Endothelial cell of umbilical vein (primary cell): ENCODE measurements at regions not wholly inside any gene's neighbourhood (a gene's known extent, or its start where the extent isn't known, plus 50 kb on each side); places are given as distances from the start of the nearest gene placed in this dataset.

Experiments used
- BruUV-seq: library from RNA; stranded (reverse); fragments of 400-500 nt; replicated peaks from 2 replicates; lab custom pipeline; 2021; lab: Mats Ljungman, UMichigan
- CTCF ChIA-PET: fragments of 300-600, 350-600 bp; sonication (Branson Sonifier 250); formaldehyde crosslinking; loops from one replicate; lab custom pipeline; 2021; ENCODE audit warnings: antibody characterized with exemption, inconsistent platforms; lab: Charles Lee
- POLR2A ChIA-PET: fragments of 300-600, 350-600 bp; sonication (Branson Sonifier 250); formaldehyde crosslinking; loops from one replicate; lab custom pipeline; 2021; ENCODE audit warnings: antibody characterized with exemption, inconsistent platforms; lab: Charles Lee
- DNase-seq: peaks from one replicate; pipeline ENCODE4 v3.0.0-alpha.2; 2011; ENCODE audit warnings: low read depth, low spot score
- FAIRE-seq: peaks from 2 replicates; lab custom pipeline; 2011; peaks lifted over from hg19 to GRCh38; lab: Jason Lieb, UNC
- H2AFZ ChIP-seq: 2 replicates; pipeline ENCODE4 v1.6.0; 2012; ENCODE audit warnings: low read depth, low read length, control low read depth, inconsistent platforms
- H3K27ac ChIP-seq: 2 replicates; pipeline ENCODE4 v1.5.1; 2011; ENCODE audit warnings: low read depth, mild to moderate bottlenecking, control low read depth, low read length, moderate library complexity; ENCODE audit not compliant: insufficient read depth
- H3K27me3 ChIP-seq, 2 experiments: 2 replicates each; pipeline versions ENCODE4 v1.6.0 to v1.6.1; 2011; ENCODE audit warnings: low read length in 2 of 2, mixed read lengths in 1 of 2; ENCODE audit not compliant: control insufficient read depth in 2 of 2, insufficient read depth in 2 of 2
- H3K36me3 ChIP-seq, 2 experiments: 2 replicates in 1 of 2; 3 replicates in 1 of 2; pipeline ENCODE4 v1.5.1; 2011; ENCODE audit warnings: low read length in 2 of 2, mild to moderate bottlenecking in 1 of 2, moderate library complexity in 1 of 2; ENCODE audit not compliant: control insufficient read depth in 2 of 2, insufficient read depth in 2 of 2; ENCODE audit errors: extremely low read depth in 1 of 2
- H3K4me1 ChIP-seq: 3 replicates; pipeline ENCODE4 v1.5.1; 2011; ENCODE audit warnings: mild to moderate bottlenecking, low read length; ENCODE audit not compliant: control insufficient read depth, insufficient read depth; ENCODE audit errors: extremely low read depth
- H3K4me2 ChIP-seq: 2 replicates; pipeline ENCODE4 v1.6.1; 2011; ENCODE audit warnings: low read length, control low read depth, mixed read lengths; ENCODE audit not compliant: insufficient read depth
- H3K4me3 ChIP-seq, 3 experiments: fragments of 200-600 bp in 1 of 3; sonication (generic), shearing (Covaris generic) in 1 of 3; replicated peaks in 1 of 3; 2 replicates each; pipeline ENCODE4 v1.5.1; 2011 to 2016; ENCODE audit warnings: control low read depth in 3 of 3, low read length in 3 of 3, mild to moderate bottlenecking in 2 of 3, inconsistent platforms in 1 of 3, low read depth in 1 of 3, moderate library complexity in 1 of 3; ENCODE audit not compliant: insufficient read depth in 1 of 3
- H3K79me2 ChIP-seq: 2 replicates; pipeline ENCODE4 v1.6.0; 2012; ENCODE audit warnings: low read length, inconsistent platforms; ENCODE audit not compliant: control insufficient read depth, insufficient read depth
- H3K9ac ChIP-seq: replicated peaks from 2 replicates; pipeline ENCODE3; 2011; ENCODE audit warnings: low read length, control low read depth; ENCODE audit not compliant: insufficient read depth; ENCODE audit errors: extremely low read depth
- H3K9me1 ChIP-seq: replicated peaks from 3 replicates; pipeline ENCODE4 v1.6.0; 2011; ENCODE audit warnings: mild to moderate bottlenecking, low read length; ENCODE audit not compliant: control insufficient read depth, insufficient read depth; ENCODE audit errors: extremely low read depth
- H3K9me3 ChIP-seq: replicated peaks from 2 replicates; pipeline ENCODE4 v1.5.1; 2012; ENCODE audit warnings: low read length, inconsistent platforms; ENCODE audit not compliant: control insufficient read depth, insufficient read depth
- H4K20me1 ChIP-seq: replicated peaks from 2 replicates; pipeline ENCODE3; 2011; ENCODE audit warnings: mild to moderate bottlenecking, low read length; ENCODE audit not compliant: control insufficient read depth, insufficient read depth; ENCODE audit errors: extremely low read depth
- CTCF ChIP-seq, 2 donors: IDR thresholded peaks; 1 replicate in 1 of 2; 2 replicates in 1 of 2; pipeline ENCODE4 v1.5.1; 2011; ENCODE audit warnings: low read length in 2 of 2, mild to moderate bottlenecking in 2 of 2, moderate library complexity in 2 of 2, control low read depth in 1 of 2, inconsistent platforms in 1 of 2, low read depth in 1 of 2; ENCODE audit not compliant: insufficient read depth in 1 of 2; ENCODE audit errors: extremely low read depth in 1 of 2
- EZH2 ChIP-seq: IDR thresholded peaks from 2 replicates; pipeline ENCODE4 v1.6.1; 2012; ENCODE audit warnings: borderline replicate concordance, low read depth, mild to moderate bottlenecking, moderate library complexity, low read length, inconsistent platforms; ENCODE audit not compliant: severe bottlenecking
- FOS ChIP-seq: IDR thresholded peaks from 2 replicates; pipeline ENCODE4 v1.6.1; 2011; ENCODE audit warnings: mild to moderate bottlenecking, low read length, moderate library complexity, borderline replicate concordance; ENCODE audit not compliant: insufficient read depth
- GATA2 ChIP-seq: IDR thresholded peaks from 2 replicates; pipeline ENCODE4 v1.7.0; 2011; ENCODE audit warnings: low read depth, mild to moderate bottlenecking, moderate library complexity, mixed read lengths, low read length; ENCODE audit not compliant: insufficient read length, insufficient read depth
- JUN ChIP-seq: IDR thresholded peaks from 2 replicates; pipeline ENCODE4 v1.6.1; 2011; ENCODE audit warnings: borderline replicate concordance, low read depth; ENCODE audit not compliant: insufficient read length, insufficient read depth
- MAX ChIP-seq: IDR thresholded peaks from 2 replicates; pipeline ENCODE4 v1.6.1; 2011; ENCODE audit not compliant: insufficient read depth, insufficient read length
- MYC ChIP-seq: IDR thresholded peaks from one replicate; pipeline ENCODE4 v1.6.1; 2011; ENCODE audit warnings: mild to moderate bottlenecking, low read depth, low read length
- POLR2A ChIP-seq: IDR thresholded peaks from 2 replicates; pipeline ENCODE4 v1.6.1; 2012; ENCODE audit warnings: low read depth, mild to moderate bottlenecking, control low read depth, low read length
- POLR2AphosphoS5 ChIP-seq: IDR thresholded peaks from 2 replicates; pipeline ENCODE4 v1.6.1; 2012; ENCODE audit warnings: low read depth, mild to moderate bottlenecking, control low read depth, low read length, moderate library complexity; ENCODE audit not compliant: insufficient read depth
- dilution Hi-C: fragments of 300-500 bp; cut with MboI; formaldehyde crosslinking; loops from one replicate; pipeline ENCODE4 v1.15.0; 2019; ENCODE audit warnings: low sequenced_read_pairs; ENCODE audit not compliant: extremely low pct_ligation_motif_present
- intact Hi-C: fragments of 100-400 bp; cut with micrococcal nuclease; formaldehyde crosslinking; loops from one replicate; pipeline ENCODE4 v1.10.0; 2022

- Histone ChIP-seq H3K79me2 (no peaks in the 10 kb centered on the region), H3K27ac (no peak overlapping the region), H3K4me2 (no peak overlapping the region), H3K36me3 (no peaks in the 10 kb centered on the region), H2AFZ (no peak overlapping the region), H3K4me1 (no peaks in the 10 kb centered on the region), H3K27me3 (no peaks in the 10 kb centered on the region), H3K9me3 (no peaks in the 10 kb centered on the region), H3K9ac (no peak overlapping the region), H3K4me3 (no peak overlapping the region), H4K20me1 (no peaks in the 10 kb centered on the region), H3K9me1 (no peaks in the 10 kb centered on the region)
- no peak for DNase-seq
- ChIA-PET CTCF (no interaction called here), POLR2A (no interaction called here)
- intact Hi-C loops, result no loop called here
- FAIRE-seq, result no peak
- TF ChIP-seq CTCF (IDR thresholded peaks at IDR 0.05; ENCODE audit: extremely low read depth in 1 of 2, insufficient read depth in 1 of 2, low read depth in 1 of 2, low read length in 2 of 2) (no peak), EZH2 (no peak)
- no TSS peak for BruUV-seq
- dilution Hi-C loops, result no loop called here
Measured at GRCh38 chr4:14693728-14694127, 308.6 kb upstream of the CPEB2 start.

GRCh38 chr4:14695095-14695845 is 307.0 kb upstream of the CPEB2 start:
- ChIA-PET CTCF (no interaction called here), POLR2A (no interaction called here)
- DNase-seq (no peak), FAIRE-seq (no peak)
- H3K4me3 ChIP-seq, result no peak overlapping the region
- H3K36me3 ChIP-seq, result no peaks in the 10 kb centered on the region
- no peak overlapping the region for H3K9ac ChIP-seq
- intact Hi-C loops (no loop called here), dilution Hi-C loops (no loop called here)
- H3K27me3 ChIP-seq, result no peaks in the 10 kb centered on the region
- H2AFZ ChIP-seq, result no peak overlapping the region
- H3K4me1 ChIP-seq, result no peaks in the 10 kb centered on the region
- no peak overlapping the region for H3K4me2 ChIP-seq
- H3K9me3 ChIP-seq, result no peaks in the 10 kb centered on the region
- H3K79me2 ChIP-seq, result no peaks in the 10 kb centered on the region
- no peak overlapping the region for H3K27ac ChIP-seq
- no peak for TF ChIP-seq EZH2
- TF ChIP-seq CTCF (IDR thresholded peaks at IDR 0.05; ENCODE audit: extremely low read depth in 1 of 2, insufficient read depth in 1 of 2, low read depth in 1 of 2, low read length in 2 of 2), result no peak
- TF ChIP-seq JUN, result no peak
- no peak for TF ChIP-seq POLR2A
- TF ChIP-seq GATA2, result no peak
- no peak for TF ChIP-seq FOS
- TF ChIP-seq POLR2AphosphoS5, result no peak
- TF ChIP-seq MAX, result no peak
- no peak for TF ChIP-seq MYC
- no peaks in the 10 kb centered on the region for H3K9me1 ChIP-seq
- no TSS peak for BruUV-seq
- H4K20me1 ChIP-seq, result no peaks in the 10 kb centered on the region
